ENCODE measurements at regions not wholly inside any gene's neighbourhood (a gene's known extent, or its start where the extent isn't known, plus 50 kb on each side); places are given as distances from the start of the nearest gene placed in this dataset.

DNA sequence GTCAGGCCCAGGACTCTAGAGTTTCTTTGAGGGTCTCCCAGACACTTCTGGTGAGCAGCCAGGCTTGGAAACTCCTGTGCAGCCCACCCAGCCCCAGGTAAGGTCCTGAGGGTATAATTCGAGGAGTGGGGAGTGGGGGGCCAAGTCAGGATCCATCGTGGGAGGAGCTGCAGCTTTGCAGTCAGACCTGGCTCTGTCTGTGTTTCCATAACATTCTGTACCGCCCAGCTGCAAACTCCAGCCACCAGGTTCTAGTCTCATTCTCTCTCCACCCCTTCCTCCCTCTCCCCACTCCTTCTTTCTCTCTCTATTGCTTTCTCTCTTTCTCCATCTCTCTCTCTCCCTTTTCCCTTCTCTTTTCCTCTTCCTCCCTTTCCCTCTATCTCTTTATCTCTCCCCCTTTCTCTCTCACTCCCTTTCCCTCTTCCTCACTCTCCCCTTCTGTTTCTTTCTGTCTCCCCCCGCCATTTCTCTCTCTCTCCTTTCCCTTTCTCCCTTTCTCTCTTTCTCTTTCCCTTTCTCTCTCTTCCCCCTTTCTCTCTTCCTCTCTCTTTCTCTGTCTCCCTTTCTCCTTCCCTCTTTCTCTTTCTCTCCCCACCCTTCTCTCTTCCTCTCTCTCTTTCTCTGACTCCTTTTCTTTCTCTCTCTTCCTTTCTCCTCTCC, 127.2 kb downstream of the MN1 start:
- Histone ChIP-seq H3K36me3 (ENCODE audit: control insufficient read depth, insufficient read depth, low read length) (no peaks in the 10 kb centered on the region), H3K4me1 (ENCODE audit: control insufficient read depth, insufficient read depth, low read length) (peaks cover 26% of the 10 kb centered on the region), H3K27me3 (ENCODE audit: control insufficient read depth, insufficient read depth, low read length) (peaks cover 9% of the 10 kb centered on the region), H3K27ac (ENCODE audit: low read length) (no peak overlapping the region), H3K9me3 (replicated peaks; ENCODE audit: control insufficient read depth, low read depth, low read length) (peaks cover 4% of the 10 kb centered on the region), H3K4me3 (ENCODE audit: low read length) (no peak overlapping the region)
- DNase-seq, result peak; percentile 37
- WGBS (ENCODE audit: insufficient coverage), result 43% methylated on average over 3 of the region's 4 CpGs

- H3K27ac ChIP-seq (ENCODE audit: low read length), result no peak overlapping the region
- DNase-seq, result no peak
- peaks cover 6% of the 10 kb centered on the region for H3K9me3 ChIP-seq (replicated peaks; ENCODE audit: control insufficient read depth, low read depth, low read length)
- H3K36me3 ChIP-seq (ENCODE audit: control insufficient read depth, insufficient read depth, low read length), result no peaks in the 10 kb centered on the region
- peaks cover 12% of the 10 kb centered on the region for H3K27me3 ChIP-seq (ENCODE audit: control insufficient read depth, insufficient read depth, low read length)
- H3K4me1 ChIP-seq (ENCODE audit: control insufficient read depth, insufficient read depth, low read length), result peaks cover 7% of the 10 kb centered on the region
- no CpG with 5 or more reads among the region's 4 CpGs for WGBS (ENCODE audit: insufficient coverage)
- no peak overlapping the region for H3K4me3 ChIP-seq (ENCODE audit: low read length)
These were observed 124.9 kb downstream of the MN1 start for GRCh38 chr22:27676545-27677213.

GRCh38 chr22:27677905-27678458, 123.6 kb downstream of the MN1 start:
- Histone ChIP-seq H3K36me3 (ENCODE audit: control insufficient read depth, insufficient read depth, low read length) (no peaks in the 10 kb centered on the region), H3K9me3 (replicated peaks; ENCODE audit: control insufficient read depth, low read depth, low read length) (peaks cover 6% of the 10 kb centered on the region), H3K27ac (ENCODE audit: low read length) (no peak overlapping the region), H3K4me1 (ENCODE audit: control insufficient read depth, insufficient read depth, low read length) (peaks cover 12% of the 10 kb centered on the region), H3K4me3 (ENCODE audit: low read length) (no peak overlapping the region), H3K27me3 (ENCODE audit: control insufficient read depth, insufficient read depth, low read length) (peaks cover 14% of the 10 kb centered on the region)
- 38% methylated on average over 26 of the region's 27 CpGs for WGBS (ENCODE audit: insufficient coverage)
- DNase-seq, result no peak

GRCh38 chr22:27679176-27679575, 122.4 kb downstream of the MN1 start:
- WGBS (ENCODE audit: insufficient coverage), result 64% methylated on average over 5 of the region's 5 CpGs
- Histone ChIP-seq H3K9me3 (replicated peaks; ENCODE audit: control insufficient read depth, low read depth, low read length) (peaks cover 6% of the 10 kb centered on the region), H3K27ac (ENCODE audit: low read length) (no peak overlapping the region), H3K36me3 (ENCODE audit: control insufficient read depth, insufficient read depth, low read length) (no peaks in the 10 kb centered on the region), H3K27me3 (ENCODE audit: control insufficient read depth, insufficient read depth, low read length) (peaks cover 14% of the 10 kb centered on the region), H3K4me3 (ENCODE audit: low read length) (no peak overlapping the region), H3K4me1 (ENCODE audit: control insufficient read depth, insufficient read depth, low read length) (peaks cover 6% of the 10 kb centered on the region)
- no peak for DNase-seq

GRCh38 chr22:27679693-27680488, 121.7 kb downstream of the MN1 start:
- Histone ChIP-seq H3K4me1 (ENCODE audit: control insufficient read depth, insufficient read depth, low read length) (peaks cover 7% of the 10 kb centered on the region), H3K27ac (ENCODE audit: low read length) (no peak overlapping the region), H3K4me3 (ENCODE audit: low read length) (no peak overlapping the region), H3K36me3 (ENCODE audit: control insufficient read depth, insufficient read depth, low read length) (no peaks in the 10 kb centered on the region), H3K27me3 (ENCODE audit: control insufficient read depth, insufficient read depth, low read length) (peaks cover 14% of the 10 kb centered on the region), H3K9me3 (replicated peaks; ENCODE audit: control insufficient read depth, low read depth, low read length) (peaks cover 6% of the 10 kb centered on the region)
- WGBS (ENCODE audit: insufficient coverage), result 83% methylated on average over 5 of the region's 6 CpGs
- no peak for DNase-seq

- peaks cover 13% of the 10 kb centered on the region for H3K27me3 ChIP-seq (ENCODE audit: control insufficient read depth, insufficient read depth, low read length)
- H3K27ac ChIP-seq (ENCODE audit: low read length), result no peak overlapping the region
- H3K36me3 ChIP-seq (ENCODE audit: control insufficient read depth, insufficient read depth, low read length), result no peaks in the 10 kb centered on the region
- no peak overlapping the region for H3K4me3 ChIP-seq (ENCODE audit: low read length)
- H3K9me3 ChIP-seq (replicated peaks; ENCODE audit: control insufficient read depth, low read depth, low read length), result peaks cover 6% of the 10 kb centered on the region
- peaks cover 13% of the 10 kb centered on the region for H3K4me1 ChIP-seq (ENCODE audit: control insufficient read depth, insufficient read depth, low read length)
- DNase-seq, result no peak
- WGBS (ENCODE audit: insufficient coverage), result 51% methylated on average over 5 of the region's 7 CpGs
These were observed 120.9 kb downstream of the MN1 start for GRCh38 chr22:27680636-27681035.

DNA sequence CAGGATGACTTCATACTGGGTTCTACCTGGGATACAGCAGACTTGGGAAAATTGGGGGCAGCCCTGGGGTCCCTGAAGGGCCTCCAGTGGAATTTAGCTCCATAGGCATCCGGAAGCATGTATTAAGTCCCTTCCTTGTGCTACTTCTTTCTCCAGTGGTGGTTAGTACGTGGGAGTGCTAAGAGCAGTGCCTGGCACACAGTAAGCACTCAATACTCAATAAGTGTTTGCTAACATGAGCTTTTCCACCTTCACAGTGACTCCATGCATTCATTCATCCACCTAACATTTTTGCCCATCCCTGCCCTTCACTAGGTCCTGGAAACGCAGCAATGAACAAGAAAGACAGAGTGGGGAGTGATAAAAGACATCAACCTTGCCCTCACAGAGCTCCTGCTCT, 120.5 kb downstream of the MN1 start:
- Histone ChIP-seq H3K27me3 (ENCODE audit: control insufficient read depth, insufficient read depth, low read length) (peaks cover 13% of the 10 kb centered on the region), H3K9me3 (replicated peaks; ENCODE audit: control insufficient read depth, low read depth, low read length) (peaks cover 6% of the 10 kb centered on the region), H3K4me3 (ENCODE audit: low read length) (no peak overlapping the region), H3K4me1 (ENCODE audit: control insufficient read depth, insufficient read depth, low read length) (peaks cover 16% of the 10 kb centered on the region), H3K27ac (ENCODE audit: low read length) (no peak overlapping the region), H3K36me3 (ENCODE audit: control insufficient read depth, insufficient read depth, low read length) (no peaks in the 10 kb centered on the region)
- 69% methylated on average over 2 of the region's 3 CpGs for WGBS (ENCODE audit: insufficient coverage)
- DNase-seq, result no peak

- DNase-seq, result no peak
- H3K4me1 ChIP-seq (ENCODE audit: control insufficient read depth, insufficient read depth, low read length), result peaks cover 27% of the 10 kb centered on the region
- H3K4me3 ChIP-seq (ENCODE audit: low read length), result no peak overlapping the region
- peaks cover 2% of the 10 kb centered on the region for H3K9me3 ChIP-seq (replicated peaks; ENCODE audit: control insufficient read depth, low read depth, low read length)
- no peak overlapping the region for H3K27ac ChIP-seq (ENCODE audit: low read length)
- peaks cover 13% of the 10 kb centered on the region for H3K27me3 ChIP-seq (ENCODE audit: control insufficient read depth, insufficient read depth, low read length)
- H3K36me3 ChIP-seq (ENCODE audit: control insufficient read depth, insufficient read depth, low read length), result no peaks in the 10 kb centered on the region
- WGBS (ENCODE audit: insufficient coverage), result 49% methylated on average over 3 of the region's 9 CpGs
These were observed 119.1 kb downstream of the MN1 start for GRCh38 chr22:27682437-27682836.

DNA sequence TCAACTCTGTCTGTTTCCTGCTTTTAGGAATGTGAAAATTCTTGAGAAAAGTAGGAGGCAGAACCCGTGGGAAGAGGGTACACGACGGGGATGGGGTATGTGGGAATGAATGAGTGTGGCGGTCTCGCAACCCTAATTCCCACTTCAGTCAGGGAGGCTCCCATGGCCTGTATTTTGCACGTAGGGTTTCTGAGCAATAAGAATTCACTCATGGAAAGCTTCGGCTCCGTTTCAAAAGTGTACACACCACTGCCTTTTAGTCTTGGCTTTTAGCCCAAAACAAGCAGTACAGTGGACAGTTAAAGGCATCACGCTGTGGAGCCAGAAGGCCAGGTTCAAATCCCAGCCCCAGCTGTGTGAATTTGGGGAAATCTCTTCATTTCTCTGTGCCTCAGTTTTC, 116.7 kb downstream of the MN1 start:
- WGBS (ENCODE audit: insufficient coverage), result 50% methylated on average over 6 of the region's 9 CpGs
- no peaks in the 10 kb centered on the region for H3K36me3 ChIP-seq (ENCODE audit: control insufficient read depth, insufficient read depth, low read length)
- H3K9me3 ChIP-seq (replicated peaks; ENCODE audit: control insufficient read depth, low read depth, low read length), result peaks cover 5% of the 10 kb centered on the region
- peaks cover 27% of the 10 kb centered on the region for H3K4me1 ChIP-seq (ENCODE audit: control insufficient read depth, insufficient read depth, low read length)
- no peak overlapping the region for H3K27ac ChIP-seq (ENCODE audit: low read length)
- peaks cover 5% of the 10 kb centered on the region for H3K27me3 ChIP-seq (ENCODE audit: control insufficient read depth, insufficient read depth, low read length)
- peak; percentile 76 for DNase-seq
- H3K4me3 ChIP-seq (ENCODE audit: low read length), result no peak overlapping the region

GRCh38 chr22:27685515-27685914, 116.0 kb downstream of the MN1 start:
- 92% methylated on average over 5 of the region's 5 CpGs for WGBS (ENCODE audit: insufficient coverage)
- Histone ChIP-seq H3K36me3 (ENCODE audit: control insufficient read depth, insufficient read depth, low read length) (no peaks in the 10 kb centered on the region), H3K9me3 (replicated peaks; ENCODE audit: control insufficient read depth, low read depth, low read length) (peaks cover 3% of the 10 kb centered on the region), H3K4me1 (ENCODE audit: control insufficient read depth, insufficient read depth, low read length) (peaks cover 27% of the 10 kb centered on the region), H3K27ac (ENCODE audit: low read length) (peak overlapping the region; percentile 7), H3K27me3 (ENCODE audit: control insufficient read depth, insufficient read depth, low read length) (peaks cover 5% of the 10 kb centered on the region), H3K4me3 (ENCODE audit: low read length) (no peak overlapping the region)
- DNase-seq, result no peak
